ENCODE measurements at regions not wholly inside any gene's neighbourhood (a gene's known extent, or its start where the extent isn't known, plus 50 kb on each side); places are given as distances from the start of the nearest gene placed in this dataset.
"Not testable (repeated sequence)": the region's sequence is repeated elsewhere in the genome, so short reads cannot be mapped to it uniquely, and the experiment has no call there.

DNA sequence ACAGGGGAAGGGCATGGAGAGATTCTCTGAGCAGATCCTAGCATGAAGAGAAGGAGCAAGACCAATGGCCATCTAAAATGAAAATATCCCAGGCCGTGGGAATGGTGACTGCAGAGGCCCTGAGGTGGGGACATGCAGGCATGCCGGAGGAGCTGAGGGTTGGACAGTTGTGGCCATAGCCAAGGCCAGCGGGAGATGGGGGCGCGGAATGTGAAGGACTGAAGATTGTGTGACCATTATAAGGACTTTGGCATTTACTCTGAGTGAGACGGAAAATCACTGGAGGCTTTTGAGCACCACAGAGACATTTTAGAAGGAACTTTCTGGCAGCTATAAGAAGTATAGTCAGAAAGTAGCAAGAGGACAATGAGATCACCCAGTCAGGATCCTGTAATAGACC is 341.1 kb downstream of the SFMBT2 start:
- no peak for DNase-seq (ENCODE audit: low read depth)

- DNase-seq (ENCODE audit: low read depth) = no peak
These were observed 354.6 kb downstream of the SFMBT2 start for GRCh38 chr10:7056216-7056615.

GRCh38 chr10:7054915-7055314 is 355.9 kb downstream of the SFMBT2 start:
- no peak for DNase-seq (ENCODE audit: low read depth)

GRCh38 chr10:7053195-7053594 is 357.6 kb downstream of the SFMBT2 start:
- DNase-seq (ENCODE audit: low read depth) = no peak

GRCh38 chr10:7050024-7050423 is 360.8 kb downstream of the SFMBT2 start:
- not testable (repeated sequence) for DNase-seq (ENCODE audit: low read depth)

GRCh38 chr10:7048061-7048460 is 362.8 kb downstream of the SFMBT2 start:
- no peak for DNase-seq (ENCODE audit: low read depth)

DNA sequence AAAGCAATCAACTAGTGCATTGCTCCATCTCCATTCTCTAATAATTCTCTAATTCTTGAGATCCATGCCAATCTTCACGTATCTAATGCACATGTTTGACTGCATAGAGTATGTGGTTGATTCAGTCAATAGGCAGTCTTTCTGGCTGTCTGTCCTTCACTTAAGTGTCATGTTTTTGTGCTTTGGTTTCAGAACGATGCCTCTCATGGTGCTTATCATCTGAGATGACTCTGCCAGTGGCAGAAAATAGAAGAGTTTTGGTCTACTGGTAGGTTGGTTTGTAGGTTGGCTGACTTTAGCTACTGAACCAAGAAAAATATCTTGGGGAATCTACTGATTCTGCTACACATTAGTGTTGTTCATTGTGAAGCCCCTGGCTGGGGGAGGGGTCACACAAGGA is 364.2 kb downstream of the SFMBT2 start:
- DNase-seq (ENCODE audit: low read depth) = no peak

DNA sequence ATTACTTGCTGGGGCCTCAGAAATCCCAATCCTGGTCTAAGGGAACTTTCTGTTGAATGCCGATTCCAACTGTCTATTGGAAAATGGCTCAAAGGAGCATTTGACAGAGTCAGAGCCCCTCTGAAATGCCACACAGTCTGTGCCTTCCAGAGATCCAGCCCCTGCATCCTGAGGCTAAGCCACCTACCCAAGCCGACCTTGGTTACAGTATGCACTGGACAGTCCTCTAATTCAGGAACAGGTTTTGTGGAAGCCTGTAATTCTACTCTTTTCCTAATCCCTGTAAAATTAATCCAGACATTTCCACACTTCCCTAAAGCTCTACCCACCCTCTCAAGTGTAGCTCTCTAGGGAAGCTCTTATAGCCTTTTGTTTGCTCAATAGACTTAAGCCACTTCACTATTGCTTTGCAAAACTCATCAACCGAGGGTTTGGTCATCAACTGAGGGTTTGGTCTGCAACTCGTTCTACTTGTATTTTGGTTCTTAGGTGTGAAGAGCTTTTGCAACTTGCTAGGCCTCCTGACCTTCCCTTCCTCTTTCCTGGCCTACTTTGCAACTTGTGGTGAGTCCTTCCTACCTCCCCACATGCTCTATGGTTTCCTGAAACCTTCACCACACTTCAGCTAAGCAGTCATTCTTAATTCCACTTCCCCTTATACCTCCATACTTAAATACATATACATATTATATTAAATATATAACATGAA is 364.8 kb downstream of the SFMBT2 start:
- DNase-seq (ENCODE audit: low read depth) = no peak

DNA sequence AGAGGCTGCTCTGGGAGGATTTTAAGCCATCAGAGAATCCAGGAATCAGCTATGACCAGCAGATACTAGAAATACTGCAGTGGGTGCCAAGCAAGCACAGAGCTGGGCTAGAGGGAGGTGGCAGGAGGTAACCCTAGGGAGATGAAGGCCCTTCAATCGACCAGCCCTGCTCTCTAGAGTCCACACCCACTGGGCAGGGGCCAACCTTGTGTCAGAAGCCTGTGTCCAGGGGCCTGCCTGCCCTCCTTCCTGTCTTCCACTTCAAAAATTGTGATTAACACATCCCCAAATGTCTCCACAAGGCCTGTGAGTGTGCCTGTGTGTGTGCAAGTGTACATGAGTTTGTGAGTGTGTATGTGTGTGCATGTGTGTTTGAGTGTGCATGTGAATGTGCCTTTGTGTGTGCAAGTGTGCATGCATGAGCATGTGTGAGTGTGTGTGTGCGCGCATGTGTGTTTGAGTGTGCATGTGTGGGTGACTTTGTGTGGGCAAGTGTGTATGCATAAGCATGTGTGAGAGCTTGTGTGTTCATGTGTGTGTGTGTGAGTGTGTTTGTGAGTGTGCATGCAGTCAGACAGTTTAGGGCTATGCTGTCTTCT is 367.7 kb downstream of the SFMBT2 start:
- DNase-seq (ENCODE audit: low read depth) = no peak

DNA sequence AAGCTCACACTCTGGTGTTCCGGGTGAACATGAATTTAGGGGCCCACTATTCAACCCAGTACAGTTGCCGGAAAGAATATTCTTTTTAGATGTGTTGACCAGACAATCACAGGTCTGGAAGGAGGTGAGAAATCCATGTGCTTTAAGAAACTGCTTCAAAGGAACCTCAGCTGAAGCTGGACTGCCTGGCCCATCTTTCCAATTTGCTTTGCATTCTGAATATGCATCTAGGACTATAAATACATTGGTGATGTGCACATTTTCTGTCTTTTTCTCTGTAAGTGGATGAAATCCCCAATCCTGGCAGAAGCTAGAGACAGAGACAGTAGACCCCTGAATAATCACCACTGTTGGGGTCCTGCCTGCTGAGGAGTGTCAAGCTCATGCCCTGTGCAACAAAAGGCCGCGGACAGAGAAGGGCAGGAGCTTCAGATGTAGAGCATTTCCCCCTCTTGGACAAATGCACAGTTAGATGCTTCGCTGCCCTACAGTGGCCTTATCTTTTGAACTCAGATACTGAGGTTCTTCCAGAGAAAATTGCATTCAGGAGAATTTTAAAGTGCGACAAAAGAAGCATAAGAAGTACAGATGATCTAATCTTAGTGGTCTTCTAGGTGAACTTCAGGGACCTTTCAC is 368.3 kb downstream of the SFMBT2 start:
- no peak for DNase-seq (ENCODE audit: low read depth)

DNA sequence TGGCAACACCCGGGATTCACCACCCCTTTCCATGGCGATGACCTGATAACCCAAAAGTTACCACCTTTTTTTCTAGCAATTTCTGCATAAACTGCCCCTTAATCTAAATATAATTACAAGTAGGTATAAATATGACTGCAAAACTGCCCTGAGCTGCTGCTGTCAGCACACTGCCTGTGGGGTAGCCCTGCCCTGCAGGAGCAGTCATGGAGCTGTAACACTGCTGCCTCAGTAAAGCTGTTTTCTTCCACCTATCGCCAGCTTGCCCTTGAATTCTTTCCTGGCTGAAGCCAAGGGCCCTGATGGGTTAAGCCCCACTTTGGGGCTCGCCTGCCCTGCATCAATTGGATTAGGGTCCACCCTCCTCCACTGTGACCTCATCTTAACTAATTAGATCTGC is 368.8 kb downstream of the SFMBT2 start:
- no peak for DNase-seq (ENCODE audit: low read depth)

DNA sequence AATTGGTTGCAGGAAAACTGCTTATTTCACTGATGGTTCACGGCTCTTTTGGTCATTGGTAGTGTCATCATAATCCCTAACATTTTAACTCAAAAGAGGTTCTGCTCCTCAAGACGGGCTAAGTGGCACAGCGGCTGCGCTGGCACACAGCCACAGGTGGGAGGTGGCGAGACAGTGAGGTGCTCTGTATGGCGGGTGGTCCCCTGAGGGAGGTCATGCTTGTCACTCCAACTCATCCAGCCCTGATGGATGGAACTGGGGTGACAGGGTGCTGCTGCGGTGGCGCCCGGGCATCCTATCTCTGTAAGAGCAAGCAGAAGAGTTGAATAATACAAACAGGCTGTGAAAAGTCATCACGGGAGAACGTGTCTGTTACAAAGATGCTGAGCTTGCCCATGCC is 370.2 kb downstream of the SFMBT2 start:
- DNase-seq (ENCODE audit: low read depth) = no peak

- no peak for DNase-seq (ENCODE audit: low read depth)
These were observed 371.0 kb downstream of the SFMBT2 start for GRCh38 chr10:7039859-7040258.

DNA sequence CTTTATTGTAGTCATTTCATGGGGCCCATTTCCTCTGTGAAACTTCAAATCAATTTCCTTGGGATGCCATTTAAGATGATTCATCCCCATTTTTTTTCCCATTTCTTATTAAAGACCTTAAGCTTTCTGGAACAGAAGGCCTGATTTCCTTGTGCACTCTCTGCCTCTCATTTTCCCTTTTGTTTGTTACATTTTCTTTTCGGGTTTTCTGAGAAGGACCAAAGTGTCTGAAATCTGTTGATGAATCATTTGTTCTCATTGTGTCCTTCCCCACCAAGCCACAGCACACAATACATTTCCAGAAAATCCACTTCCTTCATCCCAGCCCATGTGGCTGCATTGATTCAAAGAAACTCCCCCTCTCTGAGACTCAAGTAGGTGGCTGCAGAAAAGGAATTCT is 372.4 kb downstream of the SFMBT2 start:
- DNase-seq (ENCODE audit: low read depth) = no peak

- not testable (repeated sequence) for DNase-seq (ENCODE audit: low read depth)
These were observed 373.4 kb downstream of the SFMBT2 start for GRCh38 chr10:7037434-7037833.

GRCh38 chr10:7036951-7037350 is 373.9 kb downstream of the SFMBT2 start:
- no peak for DNase-seq (ENCODE audit: low read depth)

DNA sequence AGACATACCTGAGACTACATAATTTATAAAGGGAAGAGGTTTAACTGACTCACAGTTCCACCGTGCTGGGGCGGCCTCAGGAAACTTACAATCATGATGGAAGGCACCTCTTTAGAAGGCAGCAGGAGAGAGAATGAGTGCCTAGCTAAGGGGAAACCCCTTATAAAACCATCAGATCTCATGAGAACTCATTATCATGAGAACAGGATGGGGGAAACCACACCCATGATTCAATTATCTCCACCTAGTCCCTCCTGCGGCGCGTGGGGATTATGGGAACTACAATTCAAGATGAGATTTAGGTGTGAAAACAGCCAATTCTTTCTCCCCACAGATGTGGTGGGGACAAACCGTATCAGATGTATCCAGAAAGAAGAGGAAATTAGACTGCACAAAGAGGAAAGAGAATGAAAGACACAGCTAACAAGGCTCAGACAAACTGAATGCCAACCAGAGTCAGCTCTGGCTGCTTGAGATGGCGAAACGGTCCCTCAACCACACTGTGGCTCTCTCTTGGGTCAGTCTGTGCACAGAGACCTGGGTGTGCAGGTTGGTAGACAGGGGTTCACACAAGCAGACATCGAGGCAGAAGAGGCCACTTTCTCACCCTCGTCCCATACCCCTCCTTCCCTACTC is 375.6 kb downstream of the SFMBT2 start:
- DNase-seq (ENCODE audit: low read depth) = no peak

GRCh38 chr10:7033031-7033430 is 377.8 kb downstream of the SFMBT2 start:
- no peak for DNase-seq (ENCODE audit: low read depth)

DNA sequence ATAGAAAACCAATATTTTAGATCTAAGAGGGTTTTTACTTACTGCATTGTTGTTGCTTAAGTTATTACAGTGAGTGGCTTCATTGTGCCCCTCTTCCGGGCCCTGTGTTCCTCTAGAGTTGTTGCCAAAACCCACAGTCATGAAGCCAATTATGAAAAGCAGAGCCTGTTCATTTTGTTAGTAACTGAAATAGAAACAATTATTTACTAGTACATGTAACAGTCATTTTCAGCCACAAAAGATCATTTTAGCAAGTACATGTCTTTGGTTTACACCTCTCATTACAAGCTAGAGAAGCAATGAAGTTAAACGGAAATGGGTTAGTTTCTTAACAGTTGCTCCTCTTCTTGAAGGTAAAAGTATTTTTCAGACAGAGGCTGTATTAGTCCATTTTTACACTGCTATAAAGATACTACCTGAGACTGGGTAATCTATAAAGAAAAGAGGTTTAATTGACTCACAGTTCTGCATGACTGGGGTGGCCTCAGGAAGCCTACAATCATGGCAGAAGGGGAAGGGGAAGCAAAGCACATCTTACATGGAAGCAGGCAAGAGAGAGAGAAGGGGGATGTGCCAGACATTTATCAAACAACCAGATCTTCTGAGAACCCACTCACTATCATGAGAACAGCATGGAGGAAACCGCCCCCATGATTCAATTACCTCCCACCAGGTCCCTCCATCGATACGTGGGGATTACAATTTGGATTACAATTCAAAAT is 380.5 kb downstream of the SFMBT2 start:
- DNase-seq (ENCODE audit: low read depth) = no peak

DNA sequence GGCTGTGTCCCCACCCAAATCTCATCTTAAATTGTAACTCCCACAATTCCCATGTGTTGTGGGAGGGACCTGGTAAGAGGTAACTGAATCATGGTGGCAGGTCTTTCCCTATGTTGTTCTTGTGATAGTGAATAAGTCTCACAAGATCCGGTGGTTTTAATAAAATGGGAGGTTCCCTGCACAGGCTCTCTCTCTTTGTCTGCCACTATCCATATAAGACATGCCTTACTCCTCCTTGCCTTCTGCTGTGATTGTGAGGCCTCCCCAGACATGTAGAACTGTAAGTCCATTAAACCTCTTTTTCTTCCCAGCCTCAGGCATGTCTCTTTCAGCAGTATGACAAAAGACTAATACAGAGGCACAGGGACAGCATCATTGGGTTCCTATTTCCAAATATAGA is 381.2 kb downstream of the SFMBT2 start:
- no peak for DNase-seq (ENCODE audit: low read depth)

DNA sequence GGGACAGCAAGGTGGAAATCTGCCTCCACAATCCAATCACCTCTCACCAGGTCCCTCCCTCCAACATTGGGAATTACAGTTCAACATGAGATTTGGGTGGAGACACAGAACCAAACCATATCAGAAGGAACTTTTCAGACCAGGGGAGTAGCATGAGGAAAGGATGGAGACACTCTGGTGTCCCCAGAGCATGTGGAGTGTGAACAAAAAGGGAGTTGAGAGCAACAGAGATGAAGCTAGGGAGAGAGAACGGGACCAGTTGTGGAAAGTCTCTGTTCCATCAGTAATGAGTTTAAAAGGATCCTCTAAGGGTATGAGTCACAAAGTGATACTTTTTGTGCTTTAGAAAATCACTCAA is 382.0 kb downstream of the SFMBT2 start:
- no peak for DNase-seq (ENCODE audit: low read depth)
